ENCODE measurements at regions not wholly inside any gene's neighbourhood (a gene's known extent, or its start where the extent isn't known, plus 50 kb on each side); places are given as distances from the start of the nearest gene placed in this dataset.

DNA sequence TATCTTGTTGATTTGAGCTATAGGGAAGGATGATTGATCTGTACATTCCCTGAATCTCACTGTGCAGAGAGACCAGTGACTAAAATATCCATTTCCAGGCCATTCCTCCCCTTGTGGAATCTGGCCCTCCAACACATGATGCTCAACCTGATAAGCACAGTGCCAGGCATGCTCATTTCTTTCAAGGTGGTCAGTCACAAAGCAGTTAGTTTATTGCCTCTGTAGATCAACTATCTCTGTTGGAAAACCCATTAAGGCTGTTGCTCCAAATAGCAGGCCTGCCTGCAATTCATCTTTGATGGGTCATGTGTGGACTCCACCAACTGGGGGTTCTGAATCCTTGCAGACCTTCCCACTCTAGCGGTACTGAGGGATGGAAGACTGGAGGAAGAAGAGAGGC is 168.6 kb upstream of the FOXK1 start:
- no peaks in the 10 kb centered on the region for H3K27me3 ChIP-seq
- H3K9me3 ChIP-seq = no peaks in the 10 kb centered on the region
- H3K27ac ChIP-seq = no peak overlapping the region
- intact Hi-C loops (cut with DNase I) = no loop called here
- H3K4me3 ChIP-seq = no peak overlapping the region
- 84 to 89% (median 88%) methylated on average over 1 of the region's 1 CpG for WGBS, 3 donors
- TF ChIP-seq, protein P1, sequence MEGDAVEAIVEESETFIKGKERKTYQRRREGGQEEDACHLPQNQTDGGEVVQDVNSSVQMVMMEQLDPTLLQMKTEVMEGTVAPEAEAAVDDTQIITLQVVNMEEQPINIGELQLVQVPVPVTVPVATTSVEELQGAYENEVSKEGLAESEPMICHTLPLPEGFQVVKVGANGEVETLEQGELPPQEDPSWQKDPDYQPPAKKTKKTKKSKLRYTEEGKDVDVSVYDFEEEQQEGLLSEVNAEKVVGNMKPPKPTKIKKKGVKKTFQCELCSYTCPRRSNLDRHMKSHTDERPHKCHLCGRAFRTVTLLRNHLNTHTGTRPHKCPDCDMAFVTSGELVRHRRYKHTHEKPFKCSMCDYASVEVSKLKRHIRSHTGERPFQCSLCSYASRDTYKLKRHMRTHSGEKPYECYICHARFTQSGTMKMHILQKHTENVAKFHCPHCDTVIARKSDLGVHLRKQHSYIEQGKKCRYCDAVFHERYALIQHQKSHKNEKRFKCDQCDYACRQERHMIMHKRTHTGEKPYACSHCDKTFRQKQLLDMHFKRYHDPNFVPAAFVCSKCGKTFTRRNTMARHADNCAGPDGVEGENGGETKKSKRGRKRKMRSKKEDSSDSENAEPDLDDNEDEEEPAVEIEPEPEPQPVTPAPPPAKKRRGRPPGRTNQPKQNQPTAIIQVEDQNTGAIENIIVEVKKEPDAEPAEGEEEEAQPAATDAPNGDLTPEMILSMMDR (IDR thresholded peaks at IDR 0.05) = no peak
- no peak for TF ChIP-seq EP300 (IDR thresholded peaks at IDR 0.05)
- TF ChIP-seq POLR2A (IDR thresholded peaks at IDR 0.05) = no peak
- no peak for DNase-seq
- no peaks in the 10 kb centered on the region for H3K36me3 ChIP-seq
- no peaks in the 10 kb centered on the region for H3K4me1 ChIP-seq (ENCODE audit: insufficient read depth)

DNA sequence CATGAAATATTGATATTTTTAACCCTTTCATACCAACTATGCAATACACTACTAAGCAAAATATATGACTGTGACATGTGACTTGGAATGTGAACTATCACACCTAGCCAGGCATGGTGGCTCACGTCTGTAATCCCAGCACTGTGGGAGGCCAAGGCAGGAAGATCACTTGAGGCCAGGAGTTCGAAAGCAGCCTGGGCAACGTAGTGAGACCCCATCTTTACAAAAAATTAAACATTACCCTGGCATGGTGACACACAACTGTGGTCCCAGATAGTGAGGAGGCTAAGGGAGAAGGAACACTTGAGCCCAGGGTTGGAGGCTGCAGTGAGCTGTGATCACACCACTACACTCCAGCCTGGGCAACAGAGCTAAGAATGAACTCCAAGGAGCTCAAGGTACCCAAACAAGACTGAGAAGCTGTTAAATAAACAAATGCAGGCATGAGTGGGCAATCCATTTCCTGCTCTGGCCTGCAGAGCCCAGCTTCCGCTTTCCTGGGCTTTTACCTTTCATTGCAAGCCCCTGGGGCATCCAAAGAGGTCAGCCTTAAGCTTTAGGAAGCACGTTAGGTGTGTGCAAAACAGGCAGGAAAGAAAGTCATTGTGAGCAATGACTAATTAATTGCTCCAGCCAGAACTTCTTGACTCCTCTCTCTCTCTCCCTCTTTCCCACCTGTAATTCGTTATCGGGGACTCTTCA is 162.1 kb upstream of the FOXK1 start:
- TF ChIP-seq EP300 (IDR thresholded peaks at IDR 0.05) (no peak), POLR2A (IDR thresholded peaks at IDR 0.05) (no peak)
- TF ChIP-seq, protein P1 (IDR thresholded peaks at IDR 0.05) = no peak
- peaks cover 0 to 4% of the 10 kb centered on the region in 2 donors for H3K9me3 ChIP-seq
- WGBS, 3 donors = 64 to 70% (median 65%) methylated on average over 7 of the region's 7 CpGs
- H3K4me3 ChIP-seq = no peak overlapping the region
- no peaks in the 10 kb centered on the region for H3K4me1 ChIP-seq (ENCODE audit: insufficient read depth)
- H3K27ac ChIP-seq = no peak overlapping the region
- DNase-seq = no peak
- no peaks in the 10 kb centered on the region for H3K36me3 ChIP-seq
- intact Hi-C loops (cut with DNase I) = no loop called here
- no peaks in the 10 kb centered on the region for H3K27me3 ChIP-seq

DNA sequence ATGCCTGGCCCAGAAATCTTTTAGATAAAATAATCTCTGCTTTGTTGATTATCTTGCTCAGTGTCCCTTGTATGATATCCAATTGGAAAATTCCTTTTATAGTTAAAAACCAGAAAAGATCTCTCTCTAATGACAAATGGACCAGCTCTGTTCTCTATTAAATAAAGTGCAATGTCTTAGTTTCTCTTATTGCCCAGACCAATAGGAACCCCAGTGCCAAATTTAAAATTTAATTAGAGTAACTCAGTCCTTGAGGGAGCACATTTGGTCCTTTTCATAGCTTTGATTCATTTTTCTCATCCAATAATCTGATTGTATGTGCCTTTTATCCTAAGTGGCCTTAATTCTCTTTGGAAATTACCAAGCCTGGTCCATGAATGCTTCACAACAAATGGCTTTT is 158.9 kb upstream of the FOXK1 start:
- no peaks in the 10 kb centered on the region for H3K4me1 ChIP-seq (ENCODE audit: insufficient read depth)
- H3K4me3 ChIP-seq = no peak overlapping the region
- no peak for TF ChIP-seq EP300 (IDR thresholded peaks at IDR 0.05)
- TF ChIP-seq, protein P1 (IDR thresholded peaks at IDR 0.05) = no peak
- no peak for TF ChIP-seq POLR2A (IDR thresholded peaks at IDR 0.05)
- peaks cover 0 to 4% of the 10 kb centered on the region in 2 donors for H3K9me3 ChIP-seq
- H3K27me3 ChIP-seq = no peaks in the 10 kb centered on the region
- H3K36me3 ChIP-seq = no peaks in the 10 kb centered on the region
- intact Hi-C loops (cut with DNase I) = no loop called here
- no peak for DNase-seq
- no peak overlapping the region for H3K27ac ChIP-seq

DNA sequence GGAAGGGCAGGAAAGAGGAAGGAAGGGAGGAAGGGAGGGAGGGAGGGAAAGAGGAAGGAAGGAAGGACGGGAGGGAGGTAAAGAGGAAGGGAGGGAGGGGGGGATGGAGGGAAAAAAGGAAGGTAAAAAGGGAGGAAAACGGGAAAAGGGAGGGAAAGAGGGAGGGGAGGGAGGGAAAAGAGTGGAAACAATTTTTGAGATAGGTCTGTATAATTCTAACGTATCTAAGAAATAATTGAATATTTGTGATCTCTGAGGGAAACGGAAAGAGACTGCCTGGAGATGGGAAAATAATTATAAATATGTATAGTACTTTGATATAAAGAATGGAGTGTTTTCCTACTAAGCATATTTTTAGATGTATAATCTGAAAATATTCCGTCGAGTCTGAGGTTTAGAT is 158.2 kb upstream of the FOXK1 start:
- Histone ChIP-seq H3K36me3 (no peaks in the 10 kb centered on the region), H3K27ac (no peak overlapping the region), H3K4me1 (ENCODE audit: insufficient read depth) (no peaks in the 10 kb centered on the region), H3K4me3 (no peak overlapping the region), H3K9me3 (peaks cover 0 to 4% of the 10 kb centered on the region in 2 donors), H3K27me3 (no peaks in the 10 kb centered on the region)
- no peak for DNase-seq
- 5 to 21% (median 10%) methylated on average over 6 of the region's 6 CpGs for WGBS, 3 donors
- intact Hi-C loops (cut with DNase I) = no loop called here
- TF ChIP-seq EP300 (IDR thresholded peaks at IDR 0.05) = no peak
- TF ChIP-seq POLR2A (IDR thresholded peaks at IDR 0.05) = no peak
- TF ChIP-seq, protein P1 (IDR thresholded peaks at IDR 0.05) = no peak

All from ovary (tissue), 7 donors.